Liver (tissue), 3 donors: ENCODE measurements at regions not wholly inside any gene's neighbourhood (a gene's known extent, or its start where the extent isn't known, plus 50 kb on each side); places are given as distances from the start of the nearest gene placed in this dataset.

Experiments used
- GABPA ChIP-seq, 2 donors: IDR thresholded peaks in 1 of 2; conservative IDR thresholded peaks in 1 of 2; 2 replicates each; pipeline ENCODE4 v1.6.1; 2016; ENCODE audit warnings: antibody characterized with exemption in 2 of 2, mild to moderate bottlenecking in 1 of 2, moderate library complexity in 1 of 2
- JUND ChIP-seq, 2 donors: IDR thresholded peaks; 2 replicates each; pipeline ENCODE4 v1.6.1; 2016; ENCODE audit warnings: antibody characterized with exemption in 2 of 2
- RAD21 ChIP-seq, 2 donors: IDR thresholded peaks; 2 replicates each; pipeline ENCODE4 v1.6.1; 2016; ENCODE audit warnings: antibody characterized with exemption in 2 of 2, mild to moderate bottlenecking in 2 of 2
- RXRA ChIP-seq, 2 donors: IDR thresholded peaks; 2 replicates each; pipeline ENCODE4 v1.6.1; 2017 to 2018; ENCODE audit warnings: antibody characterized with exemption in 2 of 2, mild to moderate bottlenecking in 1 of 2
- SP1 ChIP-seq: IDR thresholded peaks from 2 replicates; pipeline ENCODE4 v1.6.1; 2018; ENCODE audit warnings: antibody characterized with exemption, mild to moderate bottlenecking
- TAF1 ChIP-seq: conservative IDR thresholded peaks from 2 replicates; pipeline ENCODE4 v1.6.1; 2016; ENCODE audit warnings: antibody characterized with exemption, mild to moderate bottlenecking
- YY1 ChIP-seq: IDR thresholded peaks from 2 replicates; pipeline ENCODE4 v1.6.1; 2016; ENCODE audit warnings: antibody characterized with exemption, mild to moderate bottlenecking
- TF ChIP-seq, protein P1 (sequence below): fragments of 150-350 bp; IDR thresholded peaks from 2 replicates; pipeline ENCODE4 v1.5.1; 2017; ENCODE audit warnings: improper control_type of control experiment, low read depth, low read length; ENCODE audit not compliant: missing input control
- TF ChIP-seq, protein P2 (sequence below): IDR thresholded peaks from 2 replicates; pipeline ENCODE4 v1.6.1; 2016; ENCODE audit warnings: antibody characterized with exemption
- TF ChIP-seq, protein P3 (sequence below): IDR thresholded peaks from 2 replicates; pipeline ENCODE4 v1.6.1; 2016; ENCODE audit warnings: antibody characterized with exemption, mild to moderate bottlenecking
- TF ChIP-seq, protein P4 (sequence below): IDR thresholded peaks from 2 replicates; pipeline ENCODE4 v1.6.1; 2016; ENCODE audit warnings: antibody characterized with exemption
- TF ChIP-seq, protein P5 (sequence below): IDR thresholded peaks from 2 replicates; pipeline ENCODE4 v1.6.1; 2016; ENCODE audit warnings: antibody characterized with exemption
- donor health status: healthy.
- donor health status: healthy.

DNA sequence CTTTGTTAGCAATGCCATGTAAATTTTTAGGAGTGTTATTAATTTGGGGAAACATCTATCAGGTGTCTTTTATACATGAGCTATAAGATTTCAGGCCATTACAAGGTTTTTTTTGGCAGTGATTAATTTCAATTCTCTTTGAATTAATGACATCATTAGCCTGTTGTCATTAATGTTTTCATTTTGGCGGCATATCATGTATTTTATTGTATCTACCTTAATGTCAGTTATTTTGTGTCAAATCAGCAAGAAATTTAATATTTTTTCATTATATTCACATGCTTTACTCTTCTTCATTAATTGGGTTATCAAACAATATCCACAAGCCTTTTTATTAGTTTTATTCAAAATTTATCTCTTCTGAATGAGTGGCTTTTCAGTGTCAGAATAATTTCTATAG lies 153.0 kb upstream of the CAND1 start:
- TF ChIP-seq, protein P1, sequence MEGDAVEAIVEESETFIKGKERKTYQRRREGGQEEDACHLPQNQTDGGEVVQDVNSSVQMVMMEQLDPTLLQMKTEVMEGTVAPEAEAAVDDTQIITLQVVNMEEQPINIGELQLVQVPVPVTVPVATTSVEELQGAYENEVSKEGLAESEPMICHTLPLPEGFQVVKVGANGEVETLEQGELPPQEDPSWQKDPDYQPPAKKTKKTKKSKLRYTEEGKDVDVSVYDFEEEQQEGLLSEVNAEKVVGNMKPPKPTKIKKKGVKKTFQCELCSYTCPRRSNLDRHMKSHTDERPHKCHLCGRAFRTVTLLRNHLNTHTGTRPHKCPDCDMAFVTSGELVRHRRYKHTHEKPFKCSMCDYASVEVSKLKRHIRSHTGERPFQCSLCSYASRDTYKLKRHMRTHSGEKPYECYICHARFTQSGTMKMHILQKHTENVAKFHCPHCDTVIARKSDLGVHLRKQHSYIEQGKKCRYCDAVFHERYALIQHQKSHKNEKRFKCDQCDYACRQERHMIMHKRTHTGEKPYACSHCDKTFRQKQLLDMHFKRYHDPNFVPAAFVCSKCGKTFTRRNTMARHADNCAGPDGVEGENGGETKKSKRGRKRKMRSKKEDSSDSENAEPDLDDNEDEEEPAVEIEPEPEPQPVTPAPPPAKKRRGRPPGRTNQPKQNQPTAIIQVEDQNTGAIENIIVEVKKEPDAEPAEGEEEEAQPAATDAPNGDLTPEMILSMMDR = no peak
- TF ChIP-seq SP1 = no peak
- TF ChIP-seq, protein P2, sequence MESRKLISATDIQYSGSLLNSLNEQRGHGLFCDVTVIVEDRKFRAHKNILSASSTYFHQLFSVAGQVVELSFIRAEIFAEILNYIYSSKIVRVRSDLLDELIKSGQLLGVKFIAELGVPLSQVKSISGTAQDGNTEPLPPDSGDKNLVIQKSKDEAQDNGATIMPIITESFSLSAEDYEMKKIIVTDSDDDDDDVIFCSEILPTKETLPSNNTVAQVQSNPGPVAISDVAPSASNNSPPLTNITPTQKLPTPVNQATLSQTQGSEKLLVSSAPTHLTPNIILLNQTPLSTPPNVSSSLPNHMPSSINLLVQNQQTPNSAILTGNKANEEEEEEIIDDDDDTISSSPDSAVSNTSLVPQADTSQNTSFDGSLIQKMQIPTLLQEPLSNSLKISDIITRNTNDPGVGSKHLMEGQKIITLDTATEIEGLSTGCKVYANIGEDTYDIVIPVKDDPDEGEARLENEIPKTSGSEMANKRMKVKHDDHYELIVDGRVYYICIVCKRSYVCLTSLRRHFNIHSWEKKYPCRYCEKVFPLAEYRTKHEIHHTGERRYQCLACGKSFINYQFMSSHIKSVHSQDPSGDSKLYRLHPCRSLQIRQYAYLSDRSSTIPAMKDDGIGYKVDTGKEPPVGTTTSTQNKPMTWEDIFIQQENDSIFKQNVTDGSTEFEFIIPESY = no peak
- TF ChIP-seq, protein P3, sequence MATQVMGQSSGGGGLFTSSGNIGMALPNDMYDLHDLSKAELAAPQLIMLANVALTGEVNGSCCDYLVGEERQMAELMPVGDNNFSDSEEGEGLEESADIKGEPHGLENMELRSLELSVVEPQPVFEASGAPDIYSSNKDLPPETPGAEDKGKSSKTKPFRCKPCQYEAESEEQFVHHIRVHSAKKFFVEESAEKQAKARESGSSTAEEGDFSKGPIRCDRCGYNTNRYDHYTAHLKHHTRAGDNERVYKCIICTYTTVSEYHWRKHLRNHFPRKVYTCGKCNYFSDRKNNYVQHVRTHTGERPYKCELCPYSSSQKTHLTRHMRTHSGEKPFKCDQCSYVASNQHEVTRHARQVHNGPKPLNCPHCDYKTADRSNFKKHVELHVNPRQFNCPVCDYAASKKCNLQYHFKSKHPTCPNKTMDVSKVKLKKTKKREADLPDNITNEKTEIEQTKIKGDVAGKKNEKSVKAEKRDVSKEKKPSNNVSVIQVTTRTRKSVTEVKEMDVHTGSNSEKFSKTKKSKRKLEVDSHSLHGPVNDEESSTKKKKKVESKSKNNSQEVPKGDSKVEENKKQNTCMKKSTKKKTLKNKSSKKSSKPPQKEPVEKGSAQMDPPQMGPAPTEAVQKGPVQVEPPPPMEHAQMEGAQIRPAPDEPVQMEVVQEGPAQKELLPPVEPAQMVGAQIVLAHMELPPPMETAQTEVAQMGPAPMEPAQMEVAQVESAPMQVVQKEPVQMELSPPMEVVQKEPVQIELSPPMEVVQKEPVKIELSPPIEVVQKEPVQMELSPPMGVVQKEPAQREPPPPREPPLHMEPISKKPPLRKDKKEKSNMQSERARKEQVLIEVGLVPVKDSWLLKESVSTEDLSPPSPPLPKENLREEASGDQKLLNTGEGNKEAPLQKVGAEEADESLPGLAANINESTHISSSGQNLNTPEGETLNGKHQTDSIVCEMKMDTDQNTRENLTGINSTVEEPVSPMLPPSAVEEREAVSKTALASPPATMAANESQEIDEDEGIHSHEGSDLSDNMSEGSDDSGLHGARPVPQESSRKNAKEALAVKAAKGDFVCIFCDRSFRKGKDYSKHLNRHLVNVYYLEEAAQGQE = no peak
- no peak for TF ChIP-seq RAD21 (IDR thresholded peaks at IDR 0.05)
- TF ChIP-seq, protein P4, sequence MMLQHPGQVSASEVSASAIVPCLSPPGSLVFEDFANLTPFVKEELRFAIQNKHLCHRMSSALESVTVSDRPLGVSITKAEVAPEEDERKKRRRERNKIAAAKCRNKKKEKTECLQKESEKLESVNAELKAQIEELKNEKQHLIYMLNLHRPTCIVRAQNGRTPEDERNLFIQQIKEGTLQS = no peak
- no peak for TF ChIP-seq JUND (IDR thresholded peaks at IDR 0.05)
- TF ChIP-seq, protein P5, sequence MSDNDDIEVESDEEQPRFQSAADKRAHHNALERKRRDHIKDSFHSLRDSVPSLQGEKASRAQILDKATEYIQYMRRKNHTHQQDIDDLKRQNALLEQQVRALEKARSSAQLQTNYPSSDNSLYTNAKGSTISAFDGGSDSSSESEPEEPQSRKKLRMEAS = no peak
- no peak for TF ChIP-seq TAF1
- no peak for TF ChIP-seq RXRA (IDR thresholded peaks at IDR 0.05)
- no peak for TF ChIP-seq GABPA (IDR thresholded peaks at IDR 0.05 in 1 of 2, conservative IDR thresholded peaks at IDR 0.05 in 1 of 2)
- TF ChIP-seq YY1 = no peak
